ENCODE measurements at regions not wholly inside any gene's neighbourhood (a gene's known extent, or its start where the extent isn't known, plus 50 kb on each side); places are given as distances from the start of the nearest gene placed in this dataset.
"Not testable (repeated sequence)": the region's sequence is repeated elsewhere in the genome, so short reads cannot be mapped to it uniquely, and the experiment has no call there.

DNA sequence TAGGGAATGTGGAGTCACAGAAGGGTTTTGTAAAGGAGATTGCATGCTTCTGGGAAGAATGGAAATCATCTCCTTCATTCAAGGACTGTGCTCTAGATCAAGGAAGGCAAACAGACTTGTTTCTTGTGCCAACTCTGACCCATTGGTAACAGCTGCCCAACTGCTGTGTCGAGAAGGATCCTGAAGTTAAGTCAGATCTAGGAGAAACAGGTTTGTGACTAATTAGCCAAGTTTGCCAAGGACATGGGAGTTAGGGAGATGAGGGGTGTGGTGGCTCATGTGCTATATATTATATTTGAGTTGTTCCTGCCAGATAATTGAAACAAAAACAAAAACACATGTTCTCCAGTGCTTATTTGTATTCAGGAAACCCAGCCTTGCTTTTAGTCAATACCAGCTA lies 251.2 kb upstream of the USP24 start:
- DNase-seq: no peak

DNA sequence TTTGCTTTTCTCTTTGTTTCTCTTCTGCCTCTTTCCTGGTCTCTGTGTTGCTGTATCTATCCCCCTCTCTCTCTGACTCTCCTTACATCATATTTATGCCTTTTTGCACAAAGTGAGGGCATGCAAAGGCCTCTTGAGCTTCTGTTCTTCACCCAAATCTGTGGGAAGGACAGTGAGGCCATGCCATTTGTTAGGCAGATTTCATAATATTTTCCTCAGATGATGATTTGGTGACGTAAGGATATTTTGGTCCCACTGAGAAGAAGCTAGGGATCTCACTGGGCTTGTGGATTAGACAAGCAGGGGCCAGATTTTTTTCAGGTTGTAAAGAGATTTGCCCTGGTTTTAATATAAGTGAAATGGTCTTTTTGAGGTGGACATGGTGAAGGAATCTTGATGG lies 249.4 kb upstream of the USP24 start:
- DNase-seq: no peak

DNA sequence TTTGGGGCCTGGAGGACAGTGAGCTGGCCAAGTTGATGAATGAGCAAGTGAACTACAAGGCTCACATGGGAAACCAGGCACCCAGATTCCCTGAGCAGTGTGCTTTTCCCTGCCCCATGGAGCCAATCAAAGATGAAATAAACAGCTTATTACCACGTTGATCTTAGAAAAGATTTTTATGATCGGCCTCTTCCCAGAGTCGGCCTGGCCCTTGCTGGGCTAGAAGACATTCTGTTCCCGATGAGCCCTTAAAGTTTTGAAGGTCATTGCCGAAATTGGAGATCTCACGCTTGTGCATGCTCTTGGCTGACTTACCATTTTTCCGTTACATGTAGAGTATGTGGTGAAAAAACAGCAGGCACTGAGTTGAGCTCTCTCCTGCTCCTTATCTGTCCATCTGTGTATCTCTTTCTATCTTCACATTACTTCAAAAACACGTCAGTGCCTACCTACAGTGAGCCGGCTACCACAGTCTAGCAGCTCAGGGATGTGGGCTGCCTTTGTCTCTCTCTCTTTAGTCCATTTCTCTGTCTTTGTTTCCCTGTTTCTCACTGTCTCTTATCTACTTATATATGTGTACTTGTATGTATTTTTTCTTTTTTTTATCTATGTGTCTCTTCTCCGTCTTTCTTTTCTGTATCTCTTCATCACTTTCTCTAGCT lies 248.8 kb upstream of the USP24 start:
- DNase-seq: no peak

DNA sequence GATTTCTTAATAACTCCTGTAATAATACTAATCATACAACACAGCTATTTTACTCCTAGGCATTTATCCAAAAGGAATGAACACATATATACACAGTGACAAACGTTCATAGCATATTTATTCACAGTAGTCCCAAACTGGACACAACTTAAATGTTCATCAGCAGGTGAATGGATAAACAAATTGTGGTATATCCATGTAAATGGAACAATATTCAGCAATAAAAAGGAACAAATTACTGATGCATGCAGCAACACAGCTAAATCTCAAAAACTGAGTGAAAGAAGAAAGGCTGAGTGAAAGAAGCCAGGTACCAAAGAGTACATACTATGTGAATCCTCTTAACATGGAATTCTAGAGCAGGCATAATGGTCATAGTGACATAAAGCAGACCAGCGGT lies 242.7 kb upstream of the USP24 start:
- no peak for DNase-seq

DNA sequence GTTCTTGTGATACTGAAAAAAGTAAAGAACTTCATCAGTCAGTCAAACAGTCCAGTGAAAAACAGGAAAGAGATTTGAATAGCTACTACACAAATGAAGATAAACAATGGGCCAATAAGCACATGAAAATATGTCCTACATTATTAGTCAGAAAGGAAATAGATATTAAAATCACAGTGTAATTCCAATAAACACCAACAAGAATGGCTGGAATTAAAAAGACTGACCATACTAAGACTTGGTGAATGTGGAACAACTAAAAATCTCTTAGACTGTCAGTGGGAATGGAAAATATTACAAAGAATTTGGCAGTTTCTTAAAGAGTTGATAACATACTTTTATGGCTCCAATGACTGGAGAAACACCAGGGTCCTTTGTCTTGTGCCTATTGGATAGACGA lies 241.8 kb upstream of the USP24 start:
- no peak for DNase-seq

DNA sequence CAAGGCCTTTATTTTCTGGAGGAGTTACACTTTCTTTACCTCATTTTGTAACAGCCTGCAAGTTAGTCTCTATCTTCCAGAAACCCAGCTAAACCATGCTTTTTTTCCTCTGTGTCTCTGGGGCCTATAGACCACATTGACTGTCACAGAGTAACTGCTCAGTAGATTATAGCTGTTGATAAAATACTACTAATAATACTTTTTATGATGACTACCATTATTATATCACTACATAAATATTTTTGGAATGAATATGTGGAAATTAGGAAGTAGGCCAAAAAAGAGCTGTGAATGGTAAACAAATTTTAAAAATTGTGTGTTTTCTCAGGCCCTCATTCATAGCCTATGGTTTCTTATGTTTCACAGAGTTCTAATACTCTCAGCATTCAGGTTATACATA lies 233.1 kb upstream of the USP24 start:
- no peak for DNase-seq

DNA sequence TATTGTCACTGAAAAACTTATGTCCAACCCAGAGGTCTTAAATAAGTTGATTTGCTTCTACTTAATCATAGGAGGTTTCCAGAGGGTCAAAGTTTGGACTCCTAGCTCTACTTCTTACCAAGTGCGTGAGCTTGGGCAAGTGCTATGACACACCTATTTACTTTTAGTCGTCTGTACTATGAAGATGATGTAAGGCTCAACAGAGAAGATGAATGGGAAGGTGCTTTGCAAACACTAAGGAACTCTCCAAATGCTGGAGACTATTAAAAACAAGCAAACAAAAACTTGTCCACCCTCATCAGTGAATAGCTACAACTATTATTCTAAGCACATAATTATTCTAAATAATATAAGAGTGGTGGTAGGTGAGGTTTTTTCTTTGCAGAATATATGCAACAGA lies 232.3 kb upstream of the USP24 start:
- DNase-seq: no peak

DNA sequence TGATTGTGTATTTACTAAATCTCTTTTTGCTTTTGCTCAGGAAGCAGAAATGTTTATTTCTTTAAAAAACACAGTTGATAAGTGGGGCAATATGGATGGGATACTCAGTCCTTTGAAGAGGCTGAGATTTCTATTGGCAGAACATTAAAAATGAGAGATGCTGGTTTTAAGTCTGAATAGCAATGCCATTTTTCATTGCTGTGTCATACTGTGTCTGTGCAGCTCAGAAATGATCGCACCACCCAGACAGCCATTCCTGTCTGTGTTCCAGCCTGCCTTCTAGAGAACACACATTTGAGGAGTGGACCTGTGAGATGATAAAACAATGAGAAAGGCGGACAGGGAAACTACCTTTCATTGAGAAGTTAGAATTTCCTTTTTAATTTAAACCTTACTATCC lies 231.2 kb upstream of the USP24 start:
- no peak for DNase-seq

DNA sequence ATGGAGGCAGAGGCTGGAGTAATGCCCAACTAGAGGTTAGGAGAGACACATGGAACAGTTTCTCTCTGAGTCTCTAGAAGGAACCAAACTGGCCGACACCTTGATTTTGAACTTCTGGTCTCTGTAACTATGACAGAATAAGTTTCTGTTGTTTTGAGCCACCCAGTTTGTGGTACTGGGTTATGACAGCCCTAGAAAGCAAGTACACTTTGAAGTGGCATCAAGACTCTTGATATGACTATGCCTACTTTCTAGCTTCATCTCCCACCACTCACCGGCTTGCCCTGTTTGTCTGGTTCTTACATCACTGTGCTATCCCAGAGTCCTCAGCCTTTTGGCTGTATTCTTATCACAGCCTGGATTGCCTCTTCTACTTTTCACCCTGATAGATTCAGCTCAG lies 230.3 kb upstream of the USP24 start:
- DNase-seq: no peak

DNA sequence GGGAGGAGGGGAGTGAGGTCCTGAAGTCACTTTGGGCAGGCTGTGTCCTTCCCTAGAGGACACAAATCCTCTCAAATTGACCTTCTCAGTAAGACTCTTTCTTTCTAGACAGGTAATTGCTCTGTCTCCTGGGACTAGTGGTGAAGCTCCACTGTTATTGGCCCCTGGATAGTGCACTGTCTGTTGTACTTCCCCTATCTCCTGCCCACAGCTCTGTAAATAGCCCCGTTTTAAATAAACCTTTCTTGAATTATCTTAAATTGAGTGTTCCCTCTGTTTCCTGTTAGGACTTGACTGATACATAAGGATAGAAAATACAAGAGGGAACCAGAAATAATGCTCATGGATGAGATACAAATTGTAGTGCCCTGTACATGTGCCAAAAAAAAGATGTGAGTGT lies 229.5 kb upstream of the USP24 start:
- DNase-seq: no peak

DNA sequence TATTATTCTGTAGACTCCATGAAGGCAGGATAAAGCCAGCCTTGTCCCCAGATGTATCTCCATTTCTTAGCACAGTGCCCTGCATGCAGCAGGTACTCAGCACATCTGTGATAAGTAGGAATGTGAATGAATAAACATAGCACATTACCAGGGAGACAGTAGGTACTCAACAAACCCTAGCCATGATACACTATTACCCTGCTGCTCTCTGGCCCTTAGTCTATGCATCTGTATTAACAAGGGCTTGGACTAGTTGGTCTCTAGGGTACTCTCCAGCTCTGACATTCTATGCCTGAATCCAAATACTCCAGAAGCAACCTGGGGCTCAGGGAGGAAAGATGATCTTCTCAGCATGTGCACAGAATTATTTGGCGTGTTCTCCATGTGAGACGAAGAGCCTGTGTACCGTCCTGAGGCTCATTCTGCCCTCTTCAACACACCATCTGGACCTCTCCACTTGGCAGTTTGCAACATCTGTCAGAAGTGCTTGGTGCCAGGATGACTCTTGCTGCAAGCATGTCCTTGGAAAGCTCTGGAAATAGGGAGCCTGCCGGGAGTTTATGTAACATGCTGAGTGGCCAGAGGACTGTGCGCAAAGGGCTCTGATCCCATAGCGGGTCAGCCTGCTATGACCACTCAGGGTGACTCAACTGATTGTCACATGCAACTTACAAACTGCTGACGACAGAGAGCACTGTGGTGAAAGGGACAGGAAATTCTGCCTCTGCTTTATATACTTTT lies 228.2 kb upstream of the USP24 start:
- no peak for DNase-seq

DNA sequence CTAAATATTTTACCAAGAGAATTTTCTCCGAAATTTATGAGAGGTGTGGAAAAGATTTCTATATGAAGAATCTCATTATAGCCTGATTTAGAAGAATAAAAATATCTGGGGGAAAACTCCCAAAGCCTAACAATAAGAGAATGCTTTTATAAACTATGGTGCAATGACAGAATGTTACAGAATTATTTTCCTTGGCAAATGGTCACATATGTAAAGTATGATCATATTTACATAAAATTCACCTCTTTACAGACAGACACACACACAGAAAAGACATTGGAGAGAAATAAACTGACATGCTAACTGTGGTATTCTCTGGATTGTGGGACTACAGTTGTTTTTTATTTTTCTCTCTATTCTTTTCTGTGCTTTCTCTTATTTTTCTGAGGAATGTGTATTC lies 226.3 kb upstream of the USP24 start:
- no peak for DNase-seq

DNA sequence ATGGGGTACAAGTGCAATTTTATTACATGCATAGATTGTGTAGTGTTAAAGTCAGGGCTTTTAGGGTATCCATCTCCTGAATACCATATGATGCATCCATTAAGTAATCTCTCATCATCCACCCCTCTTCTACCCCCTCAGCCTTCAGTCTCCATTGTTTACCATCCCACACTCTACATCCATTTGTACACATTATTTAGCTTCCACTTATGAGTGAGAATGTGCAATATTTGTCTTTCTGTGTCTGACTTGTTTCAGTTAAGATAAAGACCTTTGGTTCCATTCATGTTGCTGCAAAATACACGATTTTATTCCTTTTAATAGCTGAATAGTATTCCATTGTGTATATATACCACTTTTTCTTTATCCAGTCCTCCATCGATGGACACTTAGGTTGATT lies 222.5 kb upstream of the USP24 start:
- DNase-seq: no peak

DNA sequence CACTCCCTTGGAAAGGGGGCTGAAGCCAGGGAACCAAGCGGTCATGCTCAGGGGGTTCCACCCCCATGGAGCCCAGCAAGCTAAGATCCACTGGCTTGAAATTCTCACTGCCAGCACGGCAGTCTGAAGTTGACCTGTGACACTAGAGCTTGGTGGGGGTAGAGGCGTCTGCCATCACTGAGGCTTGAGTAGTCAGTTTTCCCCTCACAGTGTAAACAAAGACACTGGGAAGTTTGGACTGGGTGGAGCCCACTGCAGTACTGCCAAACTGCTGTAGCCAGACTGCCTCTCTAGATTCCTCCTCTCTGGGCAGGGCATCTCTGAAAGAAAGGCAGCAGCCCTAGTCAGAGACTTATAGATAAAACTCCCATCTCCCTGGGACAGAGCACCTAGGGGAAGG lies 215.6 kb upstream of the USP24 start:
- DNase-seq: not testable (repeated sequence)

DNA sequence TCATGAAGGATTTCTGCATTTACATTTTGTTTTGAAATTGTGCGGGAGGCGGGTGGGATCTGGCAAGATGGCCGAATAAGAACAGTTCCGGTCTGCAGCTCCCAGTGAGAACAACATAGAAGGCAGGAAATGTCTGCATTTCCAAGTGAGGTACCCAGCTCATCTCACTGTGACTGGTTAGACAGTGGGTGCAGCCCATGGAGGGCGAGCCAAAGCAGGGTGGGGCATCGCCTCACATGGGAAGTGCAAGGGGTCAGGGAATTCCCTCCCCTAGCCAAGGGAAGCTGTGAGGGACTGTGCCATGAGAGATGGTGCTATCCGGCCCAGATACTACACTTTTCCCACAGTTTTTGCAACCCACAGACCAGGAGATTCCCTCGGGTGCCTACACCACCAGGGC lies 215.0 kb upstream of the USP24 start:
- not testable (repeated sequence) for DNase-seq

DNA sequence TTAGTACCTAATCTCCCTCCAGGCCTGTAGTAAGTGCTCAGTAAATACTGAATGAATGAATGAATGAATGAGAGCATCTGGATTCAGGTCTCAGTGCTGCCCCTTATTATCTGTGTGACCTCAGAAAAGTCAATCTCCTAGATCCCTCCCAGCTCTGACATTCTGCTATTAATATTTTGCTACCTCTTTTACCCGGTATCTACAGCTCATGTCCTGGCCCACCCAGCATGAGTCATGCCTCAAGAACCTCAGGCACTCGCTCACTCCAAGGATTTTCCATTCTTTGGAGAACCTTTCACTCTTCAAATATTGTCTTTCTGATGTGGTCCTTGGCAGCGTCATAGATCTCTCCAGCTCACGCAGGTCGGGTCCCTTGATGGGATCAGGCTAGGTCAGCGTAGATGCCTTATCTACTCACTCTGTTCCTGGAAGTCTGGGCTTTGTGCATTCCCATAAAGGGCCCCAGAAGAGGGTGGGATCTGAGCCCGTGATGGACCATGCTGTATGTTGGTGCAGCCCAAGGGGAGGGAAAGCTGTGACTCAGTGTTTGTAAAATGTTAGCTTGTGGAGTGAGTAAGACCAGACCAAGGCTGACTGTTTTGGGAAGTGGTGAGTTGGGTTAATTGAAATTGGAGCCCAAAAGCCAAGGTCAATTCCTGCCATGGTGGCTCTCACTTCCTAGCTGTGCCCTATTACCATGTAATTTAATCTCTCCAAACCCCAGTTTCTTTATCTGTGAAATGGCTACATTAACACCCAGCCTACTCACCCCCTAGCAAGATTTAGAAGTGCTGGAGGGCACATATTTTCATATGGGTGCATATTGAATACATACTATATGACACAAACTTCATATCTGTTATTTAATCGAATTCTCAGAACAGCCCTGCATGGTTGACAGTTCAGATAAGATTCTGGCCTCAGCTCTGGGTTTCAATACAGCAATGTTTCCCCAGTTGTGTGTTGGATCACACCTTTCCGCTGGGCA lies 214.1 kb upstream of the USP24 start:
- DNase-seq: no peak

DNA sequence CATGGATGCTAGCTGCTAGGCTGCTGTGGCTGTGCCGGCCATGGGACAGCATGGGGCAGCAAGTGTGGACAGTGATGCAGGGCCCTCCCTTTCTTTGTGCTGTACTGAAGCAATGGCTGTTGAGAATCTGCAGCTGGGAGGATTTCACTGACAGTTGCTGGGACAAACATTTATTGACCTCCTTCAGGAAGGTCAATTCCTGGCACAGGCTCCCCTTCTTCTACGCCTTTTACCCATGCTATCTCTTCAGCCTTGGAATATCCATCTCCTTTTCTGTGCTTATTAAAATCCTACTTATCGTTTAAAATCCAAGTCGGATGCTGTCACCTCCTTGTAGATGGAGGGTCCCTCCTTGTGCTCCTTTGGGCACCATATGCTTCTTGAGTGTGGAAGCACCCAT lies 213.1 kb upstream of the USP24 start:
- DNase-seq: no peak

DNA sequence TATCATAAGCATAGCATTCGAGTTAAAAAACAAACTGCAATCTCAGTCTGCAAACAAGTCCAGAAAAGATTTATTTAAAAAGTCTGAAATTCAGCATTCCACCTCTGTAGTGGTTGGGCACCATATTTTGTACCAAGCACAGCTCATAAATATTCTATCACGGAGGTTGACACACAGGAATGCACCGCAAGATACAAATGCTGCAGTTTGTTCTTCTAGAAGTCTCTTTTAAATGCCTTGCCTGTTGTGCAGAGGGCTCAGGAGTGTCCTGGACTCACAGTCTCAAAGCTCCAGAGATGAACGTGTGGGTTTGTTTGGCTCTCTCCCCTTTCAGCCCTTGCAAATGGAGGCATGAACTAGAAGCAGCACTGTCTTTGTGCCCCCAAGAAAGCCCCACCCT lies 212.4 kb upstream of the USP24 start:
- no peak for DNase-seq

DNA sequence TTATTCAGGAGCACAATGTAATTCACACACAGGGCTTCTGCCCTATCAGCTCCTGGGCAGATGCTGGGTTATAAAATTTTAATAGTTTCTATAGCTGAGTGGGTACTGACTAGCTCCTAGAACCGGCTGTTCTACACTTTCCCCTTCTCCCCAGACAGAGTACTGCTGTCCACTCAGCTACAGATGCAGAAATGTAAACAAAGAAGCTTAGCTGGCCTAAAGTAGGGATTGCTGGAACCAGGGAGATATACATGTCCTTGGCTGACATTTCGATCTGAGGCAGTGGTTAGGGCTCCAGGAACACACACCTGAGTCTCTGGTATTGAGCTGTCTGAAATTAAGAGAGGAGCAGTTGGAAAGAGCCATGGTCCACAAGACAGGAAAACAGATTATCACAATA lies 211.5 kb upstream of the USP24 start:
- DNase-seq: no peak

DNA sequence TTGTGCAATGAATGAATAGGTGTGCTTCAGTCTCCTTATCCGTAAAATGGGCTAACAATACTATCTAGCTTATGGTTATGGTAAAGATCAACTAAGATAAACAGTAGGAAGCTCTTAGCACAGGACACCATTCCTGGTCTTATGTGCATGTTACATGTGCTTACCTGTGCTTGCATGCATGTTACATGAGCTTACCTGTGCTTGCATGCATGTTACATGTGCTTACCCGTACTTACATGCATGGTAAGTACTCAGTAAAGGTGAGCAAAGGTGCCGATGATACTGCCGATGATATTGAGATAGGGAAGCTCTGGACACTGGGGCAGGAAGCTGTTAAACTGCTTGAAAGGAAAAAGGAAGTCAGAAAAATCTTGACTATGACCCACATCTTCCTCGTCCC lies 211.0 kb upstream of the USP24 start:
- DNase-seq: no peak

DNA sequence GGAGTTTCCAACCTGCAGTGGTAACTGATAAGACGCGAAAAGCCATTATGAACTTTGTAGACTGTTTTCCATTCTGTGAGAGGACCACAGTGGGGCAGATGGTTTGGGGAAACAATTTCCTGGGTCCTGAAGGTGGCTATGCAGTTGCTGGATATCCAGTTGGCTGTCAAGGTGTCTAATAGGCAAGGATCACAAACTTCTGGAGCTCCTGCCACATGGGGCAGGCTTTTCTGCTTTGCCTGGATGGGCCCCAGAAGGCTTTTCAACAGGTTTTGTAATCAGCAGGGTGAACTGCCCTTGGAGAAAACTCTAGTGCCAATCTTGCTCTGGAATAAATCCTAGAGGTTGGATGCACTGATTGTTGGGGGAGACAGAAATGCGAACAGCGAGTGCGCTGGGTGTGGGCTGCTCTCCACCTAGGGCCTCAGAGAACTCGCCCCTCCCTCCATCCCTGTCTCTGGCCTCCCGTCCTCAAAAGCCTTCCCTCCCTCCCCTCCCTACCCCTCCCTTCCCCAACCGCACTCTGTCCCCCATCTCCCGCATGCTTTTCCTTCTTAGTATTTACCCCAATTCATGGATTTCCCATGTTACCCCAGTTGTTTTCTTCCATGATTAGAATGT lies 210.3 kb upstream of the USP24 start:
- no peak for DNase-seq

DNA sequence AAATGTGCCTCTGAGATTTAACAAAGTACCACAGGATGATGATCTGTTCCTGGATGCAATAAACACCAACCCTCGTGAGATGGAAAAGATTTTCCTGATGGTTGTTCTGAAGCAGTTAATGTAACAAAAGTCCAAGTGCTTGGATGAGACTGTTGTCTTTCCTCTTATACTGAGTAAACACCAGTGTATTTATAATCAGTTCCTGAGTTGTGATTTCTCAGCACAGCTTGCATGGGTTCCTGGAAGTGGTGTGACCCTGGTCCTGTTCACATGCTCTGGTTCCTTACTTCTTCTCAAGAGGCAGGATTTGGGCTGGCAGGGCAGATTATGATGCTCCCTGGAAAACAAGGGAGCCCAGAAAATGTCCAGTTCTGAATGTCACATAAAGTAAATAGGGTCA lies 208.2 kb upstream of the USP24 start:
- DNase-seq: no peak
